Prostate gland (tissue), 2 donors: ENCODE measurements at regions not wholly inside any gene's neighbourhood (a gene's known extent, or its start where the extent isn't known, plus 50 kb on each side); places are given as distances from the start of the nearest gene placed in this dataset.
"Not testable (repeated sequence)": the region's sequence is repeated elsewhere in the genome, so short reads cannot be mapped to it uniquely, and the experiment has no call there.

Experiments used
- DNase-seq: peaks from one replicate; pipeline ENCODE4 v3.0.0-alpha.2; 2019; ENCODE audit warnings: low spot score
- H3K27ac ChIP-seq, 2 donors: fragments of 200-600 bp; sonication (generic); 2 replicates each; pipeline ENCODE4 v1.5.1; 2017 to 2019
- H3K27me3 ChIP-seq: fragments of 200-600 bp; sonication (generic); replicated peaks from 2 replicates; pipeline ENCODE4 v1.5.1; 2019; ENCODE audit not compliant: insufficient read depth
- H3K36me3 ChIP-seq, 2 donors: fragments of 200-600 bp; sonication (generic); 1 replicate in 1 of 2; 2 replicates in 1 of 2; pipeline versions ENCODE4 v1.5.1 to v1.8.1; 2017 to 2019
- H3K4me1 ChIP-seq: fragments of 200-600 bp; sonication (generic); replicated peaks from 2 replicates; pipeline ENCODE4 v1.5.1; 2019
- H3K4me3 ChIP-seq, 2 donors: fragments of 200-600 bp; sonication (generic); 2 replicates each; pipeline ENCODE4 v1.5.1; 2017 to 2019
- H3K9me3 ChIP-seq: fragments of 200-600 bp; sonication (generic); 2 replicates; pipeline ENCODE4 v1.5.1; 2017
- CTCF ChIP-seq, 4 experiments: fragments of 200-600 bp in 2 of 4; fragments of 450-650 bp in 2 of 4; sonication (generic) in 2 of 4; IDR thresholded peaks; 1 replicate in 3 of 4; 2 replicates in 1 of 4; pipeline ENCODE4 v1.5.1; 2016 to 2019; ENCODE audit warnings: antibody characterized with exemption in 4 of 4, mild to moderate bottlenecking in 2 of 4, moderate library complexity in 2 of 4
- POLR2A ChIP-seq: fragments of 450-650 bp; IDR thresholded peaks from one replicate; pipeline ENCODE4 v1.6.1; 2016; ENCODE audit warnings: antibody characterized with exemption, mild to moderate bottlenecking
- POLR2AphosphoS5 ChIP-seq: sonication (generic); formaldehyde crosslinking; IDR thresholded peaks from one replicate; pipeline ENCODE4 v1.6.1; 2017; ENCODE audit warnings: antibody characterized with exemption
- WGBS: methylation state at CpG from one replicate; pipeline ENCODE4 v1.1.5; 2018; 5-methylcytosine and 5-hydroxymethylcytosine counted together
- intact Hi-C: fragments of 100-400 bp; cut with DNase I; formaldehyde crosslinking; loops from one replicate; pipeline ENCODE4 v1.14.2; 2022

- WGBS = 35% methylated on average over 3 of the region's 3 CpGs
- intact Hi-C loops = no loop called here
These were observed 72.5 kb upstream of the NEDD9 start for GRCh38 chr6:11304946-11305345.

GRCh38 chr6:11299876-11300428 lies 67.5 kb upstream of the NEDD9 start:
- intact Hi-C loops, H3K27me3 ChIP-seq, H3K36me3 ChIP-seq, H3K27ac ChIP-seq, H3K4me3 ChIP-seq, DNase-seq, H3K9me3 ChIP-seq: not testable (repeated sequence)
- WGBS = 89% methylated on average over 5 of the region's 5 CpGs
- peaks cover 10% of the 10 kb centered on the region for H3K4me1 ChIP-seq

More at GRCh38 chr6:11304946-11305345, 72.5 kb upstream of the NEDD9 start:
- Histone ChIP-seq H3K27me3 (no peaks in the 10 kb centered on the region), H3K27ac (peak overlapping the region in 1 of 2 donors; percentile 41), H3K4me1 (peaks cover 5% of the 10 kb centered on the region), H3K36me3 (no peaks in the 10 kb centered on the region), H3K4me3 (no peak overlapping the region), H3K9me3 (no peaks in the 10 kb centered on the region)
- peak; percentile 40 for DNase-seq
- TF ChIP-seq CTCF (IDR thresholded peaks at IDR 0.05) (no peak), POLR2AphosphoS5 (peak; percentile 63), POLR2A (no peak)

GRCh38 chr6:11299421-11299784 lies 66.9 kb upstream of the NEDD9 start:
- 88% methylated on average over 5 of the region's 5 CpGs for WGBS
- H3K36me3 ChIP-seq, H3K27me3 ChIP-seq, DNase-seq, H3K4me1 ChIP-seq, H3K27ac ChIP-seq, intact Hi-C loops, H3K4me3 ChIP-seq, H3K9me3 ChIP-seq: not testable (repeated sequence)

- 65% methylated on average over 9 of the region's 9 CpGs for WGBS
- H3K4me3 ChIP-seq = no peak overlapping the region
- H3K27me3 ChIP-seq = no peaks in the 10 kb centered on the region
- peaks cover 7% of the 10 kb centered on the region for H3K4me1 ChIP-seq
- no peak overlapping the region for H3K27ac ChIP-seq
- DNase-seq = peak; percentile 46
- intact Hi-C loops = no loop called here
- no peaks in the 10 kb centered on the region for H3K9me3 ChIP-seq
- no peaks in the 10 kb centered on the region for H3K36me3 ChIP-seq
- TF ChIP-seq POLR2AphosphoS5 (peak; percentile 57), POLR2A (no peak)
These were observed 66.4 kb upstream of the NEDD9 start for GRCh38 chr6:11298651-11299420.

GRCh38 chr6:11297376-11297729 lies 64.9 kb upstream of the NEDD9 start:
- Histone ChIP-seq H3K4me3 (no peak overlapping the region), H3K27ac (peak overlapping the region; percentile 62 to 65), H3K4me1 (peaks cover 7% of the 10 kb centered on the region), H3K36me3 (no peaks in the 10 kb centered on the region), H3K9me3 (no peaks in the 10 kb centered on the region), H3K27me3 (no peaks in the 10 kb centered on the region)
- 35% methylated on average over 1 of the region's 1 CpG for WGBS
- DNase-seq = no peak
- intact Hi-C loops = no loop called here
- no peak for TF ChIP-seq CTCF (IDR thresholded peaks at IDR 0.05)
- no peak for TF ChIP-seq POLR2A
- no peak for TF ChIP-seq POLR2AphosphoS5

- H3K27ac ChIP-seq = peak overlapping the region; percentile 62 to 65
- DNase-seq = no peak
- intact Hi-C loops = no loop called here
- TF ChIP-seq POLR2A = no peak
- peak; percentile 29 for TF ChIP-seq POLR2AphosphoS5
- H3K4me3 ChIP-seq = no peak overlapping the region
- H3K4me1 ChIP-seq = peaks cover 7% of the 10 kb centered on the region
- no peaks in the 10 kb centered on the region for H3K27me3 ChIP-seq
- WGBS = 71% methylated on average over 11 of the region's 11 CpGs
- no peaks in the 10 kb centered on the region for H3K9me3 ChIP-seq
- H3K36me3 ChIP-seq = no peaks in the 10 kb centered on the region
These were observed 64.2 kb upstream of the NEDD9 start for GRCh38 chr6:11296449-11297375.
